ENCODE measurements at regions not wholly inside any gene's neighbourhood (a gene's known extent, or its start where the extent isn't known, plus 50 kb on each side); places are given as distances from the start of the nearest gene placed in this dataset.

GRCh38 chr6:94736236-94736635, 841.1 kb upstream of the MANEA start:
- TF ChIP-seq CTCF (IDR thresholded peaks at IDR 0.05) (no peak), POLR2A (IDR thresholded peaks at IDR 0.05) (no peak)

Measured in thyroid gland (tissue), 4 donors.